ENCODE measurements at regions not wholly inside any gene's neighbourhood (a gene's known extent, or its start where the extent isn't known, plus 50 kb on each side); places are given as distances from the start of the nearest gene placed in this dataset.
A peak's percentile ranks its signal among the peaks of the same experiment; 100 is the strongest.
"Not testable (repeated sequence)": the region's sequence is repeated elsewhere in the genome, so short reads cannot be mapped to it uniquely, and the experiment has no call there.

- no peak for DNase-seq (ENCODE audit: low read depth in 2 of 2)
Observed at GRCh38 chr1:96059736-96060135, 661.8 kb upstream of the PTBP2 start.

- no peak for DNase-seq (ENCODE audit: low read depth in 2 of 2)
Observed at GRCh38 chr1:96060621-96061020, 661.0 kb upstream of the PTBP2 start.

- DNase-seq (ENCODE audit: low read depth in 2 of 2), result no peak
Observed at GRCh38 chr1:96072021-96072420, 649.6 kb upstream of the PTBP2 start.

GRCh38 chr1:96073100-96073499 is 648.5 kb upstream of the PTBP2 start:
- DNase-seq (ENCODE audit: low read depth in 2 of 2), result no peak

DNA sequence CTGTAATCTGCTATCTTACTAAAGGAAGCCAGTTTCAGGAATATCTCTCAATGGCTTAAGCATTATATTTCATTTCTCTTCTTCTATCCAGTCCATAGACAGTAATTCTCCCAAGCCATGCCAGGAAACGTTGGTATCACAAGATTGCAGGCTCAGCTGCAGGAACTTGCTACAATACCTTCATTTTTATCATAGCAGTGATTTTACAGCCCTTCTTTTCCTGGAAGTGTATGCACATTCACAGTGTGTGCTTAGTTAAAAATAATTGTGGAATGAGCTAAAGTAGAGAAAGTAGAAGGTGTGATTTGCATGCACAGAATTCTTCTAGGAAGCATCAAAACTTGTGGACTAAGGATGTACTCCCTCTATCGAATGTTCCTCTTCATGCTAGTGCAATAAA is 647.2 kb upstream of the PTBP2 start:
- DNase-seq (ENCODE audit: low read depth in 2 of 2), result no peak

DNA sequence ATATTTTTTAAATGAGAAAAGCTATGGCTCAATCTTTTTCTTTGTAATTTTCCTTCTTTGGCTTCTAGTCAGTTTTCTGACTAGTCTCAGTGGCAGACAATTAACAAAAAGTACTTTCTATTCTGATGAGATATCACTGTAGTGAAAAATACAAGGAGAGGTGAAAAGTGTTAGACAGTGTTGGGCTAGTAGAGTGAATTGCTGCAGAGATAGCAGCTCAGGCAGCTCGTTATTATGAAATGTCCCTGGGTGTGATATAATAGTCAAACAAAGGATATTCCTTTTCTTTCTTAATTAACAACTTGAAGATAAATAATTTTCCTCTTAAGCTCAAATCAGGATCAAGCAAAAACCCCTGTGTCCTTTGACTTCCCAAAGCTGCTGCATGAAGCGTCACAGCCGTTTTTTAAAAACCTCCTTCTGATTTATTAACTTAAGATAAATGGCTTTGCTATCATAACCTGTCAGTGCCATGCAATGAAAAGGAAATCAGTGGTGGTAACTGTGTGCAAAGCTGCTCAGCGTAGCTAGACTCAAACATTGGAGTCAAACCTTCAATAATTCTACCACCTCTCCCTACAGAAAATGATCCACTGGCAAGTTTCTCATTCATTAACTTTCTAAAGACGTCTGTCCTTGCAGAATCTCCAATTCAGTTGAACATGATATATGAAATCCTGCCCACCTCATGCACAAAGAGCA is 646.6 kb upstream of the PTBP2 start:
- DNase-seq (ENCODE audit: low read depth in 2 of 2), result no peak

GRCh38 chr1:96075704-96076455 is 645.7 kb upstream of the PTBP2 start:
- no peak for DNase-seq (ENCODE audit: low read depth in 2 of 2)

DNA sequence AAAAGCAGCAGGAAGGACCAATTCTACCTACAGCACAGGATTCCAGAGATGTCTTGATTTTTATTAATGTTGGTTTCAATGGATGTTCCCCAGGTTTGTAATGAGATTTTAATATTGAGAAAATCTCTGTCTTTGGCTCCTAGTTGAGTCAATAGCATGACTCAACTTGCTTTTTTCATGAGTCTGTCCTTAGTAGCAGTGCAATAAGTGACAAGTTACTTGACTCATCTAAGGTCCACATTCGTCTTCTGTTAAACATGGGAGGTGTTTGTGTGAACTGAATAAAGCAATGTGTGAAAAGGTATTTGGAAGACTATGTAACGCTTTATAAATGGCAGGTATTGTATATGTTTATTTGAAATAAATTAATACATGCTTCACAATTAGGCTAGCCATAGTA is 645.0 kb upstream of the PTBP2 start:
- no peak for DNase-seq (ENCODE audit: low read depth in 2 of 2)

DNA sequence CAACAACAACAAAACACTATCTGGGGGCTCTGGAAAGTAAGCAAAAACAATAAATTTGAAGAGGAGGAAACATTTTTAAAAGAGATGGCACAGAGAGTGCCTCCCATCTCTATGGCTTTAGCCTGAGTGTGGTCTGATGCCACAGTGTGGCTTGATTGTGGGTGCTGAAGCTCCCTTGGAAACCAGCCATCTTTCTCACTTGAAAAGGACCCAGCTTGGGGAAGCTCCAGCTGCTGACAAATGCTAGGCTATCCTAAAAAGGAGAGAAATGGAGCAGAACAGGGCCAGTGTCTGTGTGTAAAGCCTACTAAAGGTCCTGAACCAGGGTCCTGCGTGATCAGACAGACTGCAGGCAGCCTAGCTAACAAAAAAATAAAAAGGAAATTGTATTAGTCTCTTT is 642.0 kb upstream of the PTBP2 start:
- DNase-seq (ENCODE audit: low read depth in 2 of 2), result no peak

DNA sequence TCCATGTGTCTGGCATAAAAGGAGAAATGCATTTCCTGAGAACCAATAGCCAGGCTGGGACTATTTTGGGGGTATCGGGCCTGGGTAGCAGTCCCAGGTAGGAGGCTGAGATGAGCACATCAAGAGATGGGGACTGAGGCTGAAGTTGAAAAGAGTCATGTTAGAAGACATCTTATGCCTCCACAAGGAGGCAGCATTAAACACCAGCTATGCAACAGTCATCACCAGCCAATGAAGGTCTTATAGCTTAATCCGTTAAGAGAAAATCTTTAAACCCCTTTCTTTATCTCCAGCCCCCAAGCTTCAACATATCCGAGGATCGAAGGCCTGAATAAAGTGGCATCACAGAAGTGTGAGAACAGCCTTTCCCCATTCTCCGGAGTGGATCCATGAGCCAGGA is 640.7 kb upstream of the PTBP2 start:
- peak in 1 of 2 donors; percentile 1 for DNase-seq (ENCODE audit: low read depth in 2 of 2)

DNA sequence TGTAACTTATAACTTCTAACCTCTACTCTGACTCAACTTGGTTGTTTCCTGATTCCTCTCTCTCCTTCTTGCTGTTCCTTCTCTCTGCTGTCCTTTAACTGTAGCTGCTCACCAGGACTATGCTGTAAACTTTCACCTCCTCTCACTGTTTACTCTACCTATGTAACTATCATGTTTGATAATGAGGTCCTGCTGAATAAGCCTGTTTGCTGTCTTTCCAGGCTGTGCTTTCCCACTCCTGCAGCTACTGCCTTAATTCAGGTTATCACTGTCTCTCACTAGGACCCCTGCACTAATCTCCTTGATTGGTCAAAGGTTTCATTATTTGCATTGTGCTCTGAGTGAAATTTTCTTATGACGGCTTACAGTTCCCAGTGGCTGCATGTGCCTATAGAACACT is 633.9 kb upstream of the PTBP2 start:
- no peak for DNase-seq (ENCODE audit: low read depth in 2 of 2)

DNA sequence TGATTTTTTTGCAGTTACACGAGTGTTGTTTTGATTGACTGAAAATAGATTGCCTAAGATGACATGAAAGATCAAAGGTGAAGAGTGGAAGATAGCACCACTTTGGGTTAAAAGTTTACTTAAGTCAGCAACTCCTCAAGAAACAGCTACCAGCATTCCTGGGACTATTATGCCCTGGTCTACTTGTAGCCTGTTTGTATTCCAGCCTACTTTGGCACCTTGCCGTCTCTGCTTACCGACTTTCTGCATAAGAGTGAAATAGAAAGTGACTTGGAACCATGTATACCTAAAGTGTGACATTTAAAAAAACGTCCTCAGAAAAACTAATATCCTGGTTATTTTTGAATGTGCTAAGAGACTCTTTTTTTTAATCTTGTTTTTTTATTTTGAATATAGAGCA is 631.5 kb upstream of the PTBP2 start:
- DNase-seq (ENCODE audit: low read depth in 2 of 2), result no peak

- no peak for DNase-seq (ENCODE audit: low read depth in 2 of 2)
Observed at GRCh38 chr1:96095849-96096612, 625.6 kb upstream of the PTBP2 start.

DNA sequence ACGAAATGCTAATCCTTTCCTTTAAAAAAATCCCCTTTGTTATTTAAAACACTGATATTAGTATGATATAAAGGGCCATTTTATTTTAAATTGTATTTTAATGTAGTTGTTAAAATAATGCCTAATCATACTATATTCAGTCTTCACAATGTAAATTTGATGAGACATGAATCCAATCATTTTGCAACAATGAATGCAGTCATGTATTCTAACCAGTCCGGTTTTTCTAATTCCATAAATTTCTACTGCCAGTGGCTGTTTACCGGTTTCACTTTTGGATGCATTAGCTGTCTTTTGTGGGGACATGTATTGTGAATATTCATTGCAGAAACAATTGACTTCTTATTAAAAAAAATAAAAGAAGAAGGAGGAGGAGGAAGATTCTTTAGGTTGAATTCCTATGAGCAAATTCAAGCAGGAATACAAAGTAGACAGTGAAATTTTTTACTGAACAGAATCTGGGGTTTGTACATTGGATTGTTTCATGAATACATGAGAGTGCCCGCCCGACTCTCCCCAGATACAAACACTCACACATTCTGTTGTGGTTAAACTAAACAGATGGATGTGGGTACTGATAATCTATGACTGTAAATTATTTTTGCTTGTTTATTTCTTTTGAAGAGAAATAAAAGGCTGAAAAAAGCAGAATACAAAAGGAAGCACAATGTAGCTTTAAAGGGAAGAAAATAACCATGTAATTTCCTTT is 624.8 kb upstream of the PTBP2 start:
- no peak for DNase-seq (ENCODE audit: low read depth in 2 of 2)

- DNase-seq (ENCODE audit: low read depth in 2 of 2), result no peak
Observed at GRCh38 chr1:96104506-96104905, 617.1 kb upstream of the PTBP2 start.

GRCh38 chr1:96104906-96105305 is 616.7 kb upstream of the PTBP2 start:
- no peak for DNase-seq (ENCODE audit: low read depth in 2 of 2)

GRCh38 chr1:96116731-96117130 is 604.9 kb upstream of the PTBP2 start:
- no peak for DNase-seq (ENCODE audit: low read depth in 2 of 2)

DNA sequence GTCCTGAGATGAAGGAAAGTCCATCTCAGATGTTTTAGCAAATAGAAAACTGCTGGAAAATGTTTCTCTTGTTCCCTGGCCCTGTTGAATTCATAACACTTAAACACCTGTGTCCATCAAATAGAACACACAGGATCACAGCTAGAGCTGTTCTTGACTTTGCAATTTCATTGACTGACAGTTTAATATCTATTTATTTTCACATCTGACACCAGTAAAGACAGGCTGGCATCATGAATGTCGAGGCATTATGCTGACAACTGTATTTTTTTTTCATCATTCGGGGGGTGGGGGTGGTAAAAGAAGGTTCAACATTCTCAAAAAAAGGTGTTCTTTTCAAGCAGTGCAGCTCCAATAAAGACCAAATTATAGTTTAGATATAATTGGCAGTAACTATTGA is 591.2 kb upstream of the PTBP2 start:
- no peak for DNase-seq (ENCODE audit: low read depth in 2 of 2)

- DNase-seq (ENCODE audit: low read depth in 2 of 2), result no peak
Observed at GRCh38 chr1:96144636-96145035, 576.9 kb upstream of the PTBP2 start.

DNA sequence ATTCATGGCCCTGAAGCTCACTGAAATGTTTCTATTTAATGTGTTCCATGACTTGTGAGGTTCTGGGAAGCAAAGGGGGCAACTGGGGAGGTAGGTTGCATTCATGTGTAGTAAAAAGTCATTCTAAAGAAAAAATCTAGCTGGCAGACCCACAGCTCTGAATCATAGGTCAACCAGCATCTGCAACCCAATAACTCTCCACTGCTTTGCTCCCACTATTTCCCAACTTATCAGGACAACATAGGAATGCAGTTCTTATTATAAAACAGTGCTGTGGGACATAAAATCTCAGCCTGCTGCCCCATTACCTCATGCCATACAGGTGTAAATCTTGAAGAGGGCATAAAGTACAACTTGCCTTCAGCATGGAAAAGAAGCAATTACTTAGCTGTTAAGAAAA is 576.1 kb upstream of the PTBP2 start:
- DNase-seq (ENCODE audit: low read depth in 2 of 2), result no peak

GRCh38 chr1:96152957-96153356 is 568.6 kb upstream of the PTBP2 start:
- DNase-seq (ENCODE audit: low read depth in 2 of 2), result not testable (repeated sequence)

DNA sequence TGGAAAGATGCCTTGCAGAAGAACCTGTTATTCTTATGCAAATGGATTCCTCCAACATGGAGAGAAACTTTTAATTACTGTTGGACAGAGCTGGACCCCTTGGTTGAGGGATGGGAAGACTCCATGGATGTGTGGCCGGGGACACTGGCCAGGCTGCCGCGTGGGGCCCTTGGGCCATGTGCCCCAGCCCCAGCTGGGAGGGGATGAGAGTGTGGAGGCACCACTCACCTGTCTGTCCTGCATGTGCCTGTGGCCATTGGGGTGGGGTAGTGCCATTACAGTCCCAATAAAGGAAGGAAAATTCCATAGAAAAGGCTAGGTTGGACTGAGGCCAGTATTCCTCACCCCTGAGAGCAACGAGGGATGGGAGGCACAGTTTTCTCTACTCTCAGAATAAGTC is 564.5 kb upstream of the PTBP2 start:
- no peak for DNase-seq (ENCODE audit: low read depth in 2 of 2)
